Ascending aorta (tissue), 2 donors: ENCODE measurements at regions not wholly inside any gene's neighbourhood (a gene's known extent, or its start where the extent isn't known, plus 50 kb on each side); places are given as distances from the start of the nearest gene placed in this dataset.
"Not testable (repeated sequence)": the region's sequence is repeated elsewhere in the genome, so short reads cannot be mapped to it uniquely, and the experiment has no call there.

Experiments
- DNase-seq, 2 donors: peaks; one replicate each; pipeline ENCODE4 v3.0.0-alpha.2; 2019; ENCODE audit warnings: low spot score in 2 of 2
- H3K27ac ChIP-seq, 2 donors: fragments of 200-600 bp; sonication (generic); one replicate each; pipeline ENCODE4 v1.5.1; 2016 to 2017; ENCODE audit warnings: mild to moderate bottlenecking in 1 of 2
- H3K27me3 ChIP-seq: fragments of 200-600 bp; sonication (generic); one replicate; pipeline ENCODE4 v1.5.1; 2017
- H3K36me3 ChIP-seq, 2 donors: fragments of 200-600 bp; sonication (generic); one replicate each; pipeline ENCODE4 v1.5.1; 2016
- H3K4me1 ChIP-seq, 2 donors: fragments of 200-600 bp; sonication (generic); one replicate each; pipeline ENCODE4 v1.5.1; 2016 to 2017; ENCODE audit warnings: mild to moderate bottlenecking in 1 of 2
- H3K4me3 ChIP-seq, 2 donors: fragments of 200-600 bp; sonication (generic); one replicate each; pipeline ENCODE4 v1.5.1; 2016 to 2017; ENCODE audit warnings: mild to moderate bottlenecking in 1 of 2
- H3K9me3 ChIP-seq, 2 donors: fragments of 200-600 bp; sonication (generic); one replicate each; pipeline ENCODE4 v1.5.1; 2016
- CTCF ChIP-seq, 3 experiments: fragments of 200-600 bp in 2 of 3; fragments of 450-650 bp in 1 of 3; sonication (generic) in 2 of 3; IDR thresholded peaks; one replicate each; pipeline ENCODE4 v1.5.1; 2016 to 2019; ENCODE audit warnings: antibody characterized with exemption in 3 of 3, mild to moderate bottlenecking in 1 of 3, moderate library complexity in 1 of 3
- intact Hi-C: fragments of 100-400 bp; cut with DNase I; formaldehyde crosslinking; loops from one replicate; pipeline ENCODE4 v1.15.1; 2023

- intact Hi-C loops, result no loop called here
- no peak for TF ChIP-seq CTCF (IDR thresholded peaks at IDR 0.05)
- no peaks in the 10 kb centered on the region for H3K9me3 ChIP-seq
Observed at GRCh38 chr2:156778916-156779315, 342.7 kb downstream of the GPD2 start.

DNA sequence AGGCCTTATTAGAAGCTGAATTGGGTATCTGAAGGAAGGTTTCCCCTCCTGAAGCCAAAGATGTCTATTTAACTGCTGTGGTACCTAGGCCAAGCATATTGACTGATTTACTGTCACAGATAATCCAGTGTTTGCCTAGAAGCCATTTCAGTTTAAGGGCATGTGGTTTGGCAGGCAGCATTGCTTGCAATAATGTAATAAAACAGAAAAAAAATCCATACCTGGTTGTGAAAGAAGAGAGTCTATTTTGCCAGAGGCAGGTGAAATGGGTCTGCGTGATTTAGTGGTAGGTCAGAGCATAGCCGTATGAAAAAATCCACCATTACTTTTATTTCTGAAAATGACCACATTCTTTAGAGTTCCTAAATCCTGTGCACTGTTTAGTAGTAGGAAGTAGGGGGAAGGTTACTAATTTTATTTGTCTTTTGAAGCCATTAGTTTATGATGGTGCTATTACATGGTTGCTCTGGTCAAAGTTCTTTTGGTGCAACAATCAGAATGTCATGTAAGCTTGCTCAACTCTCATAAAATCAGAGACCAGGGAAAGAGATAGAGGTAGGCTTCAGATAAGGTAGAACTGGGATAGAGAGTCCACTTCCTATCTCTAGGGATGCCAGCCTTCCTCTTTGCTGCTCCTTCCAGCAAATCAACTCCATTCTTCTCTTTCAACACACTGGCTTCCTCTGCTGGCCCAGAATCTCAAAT is 343.4 kb downstream of the GPD2 start:
- no peaks in the 10 kb centered on the region for H3K4me1 ChIP-seq
- TF ChIP-seq CTCF (IDR thresholded peaks at IDR 0.05), result no peak
- intact Hi-C loops, result no loop called here

More at GRCh38 chr2:156778916-156779315, 342.7 kb downstream of the GPD2 start:
- DNase-seq, result no peak
- Histone ChIP-seq H3K4me1 (no peaks in the 10 kb centered on the region), H3K27ac (no peak overlapping the region), H3K36me3 (no peaks in the 10 kb centered on the region), H3K4me3 (no peak overlapping the region), H3K27me3 (no peaks in the 10 kb centered on the region)

GRCh38 chr2:156781677-156782076 is 345.5 kb downstream of the GPD2 start:
- H3K4me3 ChIP-seq, H3K27me3 ChIP-seq, H3K36me3 ChIP-seq, H3K27ac ChIP-seq, DNase-seq, H3K9me3 ChIP-seq, intact Hi-C loops, H3K4me1 ChIP-seq: not testable (repeated sequence)

More for the DNA sequence above, 343.4 kb downstream of the GPD2 start:
- no peaks in the 10 kb centered on the region for H3K27me3 ChIP-seq
- no peaks in the 10 kb centered on the region for H3K9me3 ChIP-seq
- no peak overlapping the region for H3K27ac ChIP-seq
- no peaks in the 10 kb centered on the region for H3K36me3 ChIP-seq
- no peak overlapping the region for H3K4me3 ChIP-seq
- DNase-seq, result no peak

DNA sequence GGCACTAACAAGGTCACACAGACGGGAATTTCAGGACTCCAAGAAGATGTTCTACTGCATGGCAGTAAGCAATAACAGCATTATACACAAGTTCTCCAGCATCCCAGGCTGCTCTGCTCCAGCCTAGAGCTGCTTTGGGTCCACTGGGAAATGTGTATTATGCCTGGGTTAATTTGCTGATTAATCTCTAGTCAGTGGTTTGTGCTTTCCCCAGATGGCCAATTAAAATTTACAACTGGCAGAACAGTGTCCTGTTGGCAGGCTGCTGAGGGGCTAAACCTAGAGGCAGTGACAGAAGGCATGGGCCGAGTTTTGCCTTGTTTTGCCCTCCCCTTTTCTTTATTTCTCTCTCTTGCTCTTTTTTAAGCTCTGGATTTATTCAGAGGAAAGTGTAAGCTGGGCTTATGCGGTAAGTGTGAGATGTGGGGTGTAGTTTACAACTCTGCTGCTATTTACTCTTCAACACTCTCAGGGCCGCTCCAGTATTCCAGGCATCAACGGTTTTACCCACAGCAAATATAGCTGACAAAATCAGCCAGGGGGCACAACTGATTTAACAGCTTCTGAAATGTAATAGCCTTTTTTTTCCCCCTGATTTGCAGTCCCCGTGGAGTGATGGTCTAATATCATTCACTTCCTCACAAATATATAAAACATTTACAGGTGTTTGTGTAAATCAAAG is 348.0 kb downstream of the GPD2 start:
- Histone ChIP-seq H3K36me3 (no peaks in the 10 kb centered on the region), H3K27me3 (no peaks in the 10 kb centered on the region), H3K27ac (no peak overlapping the region), H3K9me3 (no peaks in the 10 kb centered on the region), H3K4me1 (no peaks in the 10 kb centered on the region), H3K4me3 (no peak overlapping the region)
- intact Hi-C loops, result no loop called here
- no peak for TF ChIP-seq CTCF (IDR thresholded peaks at IDR 0.05)
- DNase-seq, result no peak

DNA sequence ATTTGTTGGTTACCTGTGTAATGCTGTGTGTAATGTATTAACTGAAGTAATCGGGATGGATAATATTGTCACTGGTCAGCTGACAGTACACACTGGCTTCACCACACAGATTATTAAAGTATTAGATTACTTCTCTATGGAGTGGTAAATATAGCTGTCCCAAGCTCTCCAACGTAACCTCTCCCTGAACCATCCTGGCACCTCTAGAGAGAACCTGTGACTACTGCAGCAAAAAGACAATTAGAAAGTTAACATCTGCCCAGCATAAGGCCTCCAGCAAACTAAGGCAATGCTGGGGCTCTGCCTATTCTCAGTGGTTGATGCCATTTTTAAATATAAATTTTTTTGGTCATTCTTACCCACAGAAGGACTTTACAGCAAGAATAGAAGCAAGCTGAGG is 351.3 kb downstream of the GPD2 start:
- Histone ChIP-seq H3K9me3 (no peaks in the 10 kb centered on the region), H3K36me3 (no peaks in the 10 kb centered on the region), H3K4me1 (no peaks in the 10 kb centered on the region), H3K27ac (no peak overlapping the region), H3K27me3 (no peaks in the 10 kb centered on the region), H3K4me3 (no peak overlapping the region)
- intact Hi-C loops, result no loop called here
- no peak for TF ChIP-seq CTCF (IDR thresholded peaks at IDR 0.05)
- DNase-seq, result no peak

- Histone ChIP-seq H3K36me3 (no peaks in the 10 kb centered on the region), H3K4me1 (no peaks in the 10 kb centered on the region), H3K9me3 (no peaks in the 10 kb centered on the region), H3K4me3 (no peak overlapping the region), H3K27me3 (no peaks in the 10 kb centered on the region), H3K27ac (no peak overlapping the region)
- TF ChIP-seq CTCF (IDR thresholded peaks at IDR 0.05), result no peak
- intact Hi-C loops, result no loop called here
- no peak for DNase-seq
Observed at GRCh38 chr2:156790343-156791037, 354.3 kb downstream of the GPD2 start.
